HFFc6 (cell line): ENCODE measurements at regions not wholly inside any gene's neighbourhood (a gene's known extent, or its start where the extent isn't known, plus 50 kb on each side); places are given as distances from the start of the nearest gene placed in this dataset.

Experiments used
- DNase-seq: peaks from one replicate; pipeline ENCODE4 v3.0.0-alpha.2; 2018
- H3K27ac Mint-ChIP-seq: 2 replicates; pipeline ENCODE4 v1.8.0; 2020; ENCODE audit warnings: mild to moderate bottlenecking, mixed read lengths
- H3K27me3 Mint-ChIP-seq: 2 replicates; pipeline ENCODE4 v1.8.0; 2021; ENCODE audit warnings: mild to moderate bottlenecking, moderate library complexity, mixed read lengths; ENCODE audit not compliant: insufficient read depth
- H3K36me3 Mint-ChIP-seq: 2 replicates; pipeline ENCODE4 v1.8.0; 2021; ENCODE audit warnings: low read depth, mixed read lengths
- H3K4me1 Mint-ChIP-seq: 2 replicates; pipeline ENCODE4 v1.8.0; 2020; ENCODE audit warnings: low read depth, mixed read lengths
- H3K4me3 Mint-ChIP-seq: 2 replicates; pipeline ENCODE4 v1.8.0; 2020; ENCODE audit warnings: mild to moderate bottlenecking, moderate library complexity, mixed read lengths
- H3K9me3 Mint-ChIP-seq: 2 replicates; pipeline ENCODE4 v1.8.0; 2020; ENCODE audit warnings: mild to moderate bottlenecking, mixed read lengths
- TF ChIP-seq, protein P1 (sequence below): fragments of 200-600 bp; sonication (generic); IDR thresholded peaks from 2 replicates; pipeline ENCODE4 v1.5.0; 2021; ENCODE audit warnings: antibody characterized with exemption, mild to moderate bottlenecking

DNA sequence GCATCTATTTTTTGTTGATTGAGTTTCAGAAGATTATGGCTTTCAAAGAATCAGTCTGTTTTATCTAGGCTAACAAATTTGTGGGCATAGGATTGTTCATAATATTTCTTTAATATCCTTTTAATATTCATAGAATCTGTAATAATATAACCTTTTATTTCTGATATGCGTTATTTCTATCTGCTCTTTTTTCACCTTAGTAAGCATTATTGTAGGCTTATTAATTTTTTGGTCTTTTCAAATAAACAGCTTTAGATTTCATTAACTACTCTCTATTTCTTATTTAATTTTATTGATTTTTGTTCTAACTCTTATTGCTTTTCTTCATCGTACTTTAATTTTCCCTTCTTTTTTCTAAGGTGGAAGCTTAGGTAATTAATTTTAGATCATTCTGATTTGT is 1614.4 kb upstream of the DDX18 start:
- H3K27ac Mint-ChIP-seq: no peak overlapping the region
- H3K36me3 Mint-ChIP-seq: peaks cover 4% of the 10 kb centered on the region; the same call in 1 of the 2 replicates
- no peak overlapping the region for H3K4me3 Mint-ChIP-seq
- peaks cover 54% of the 10 kb centered on the region for H3K9me3 Mint-ChIP-seq
- no peaks in the 10 kb centered on the region for H3K4me1 Mint-ChIP-seq
- no peaks in the 10 kb centered on the region for H3K27me3 Mint-ChIP-seq
- TF ChIP-seq, protein P1, sequence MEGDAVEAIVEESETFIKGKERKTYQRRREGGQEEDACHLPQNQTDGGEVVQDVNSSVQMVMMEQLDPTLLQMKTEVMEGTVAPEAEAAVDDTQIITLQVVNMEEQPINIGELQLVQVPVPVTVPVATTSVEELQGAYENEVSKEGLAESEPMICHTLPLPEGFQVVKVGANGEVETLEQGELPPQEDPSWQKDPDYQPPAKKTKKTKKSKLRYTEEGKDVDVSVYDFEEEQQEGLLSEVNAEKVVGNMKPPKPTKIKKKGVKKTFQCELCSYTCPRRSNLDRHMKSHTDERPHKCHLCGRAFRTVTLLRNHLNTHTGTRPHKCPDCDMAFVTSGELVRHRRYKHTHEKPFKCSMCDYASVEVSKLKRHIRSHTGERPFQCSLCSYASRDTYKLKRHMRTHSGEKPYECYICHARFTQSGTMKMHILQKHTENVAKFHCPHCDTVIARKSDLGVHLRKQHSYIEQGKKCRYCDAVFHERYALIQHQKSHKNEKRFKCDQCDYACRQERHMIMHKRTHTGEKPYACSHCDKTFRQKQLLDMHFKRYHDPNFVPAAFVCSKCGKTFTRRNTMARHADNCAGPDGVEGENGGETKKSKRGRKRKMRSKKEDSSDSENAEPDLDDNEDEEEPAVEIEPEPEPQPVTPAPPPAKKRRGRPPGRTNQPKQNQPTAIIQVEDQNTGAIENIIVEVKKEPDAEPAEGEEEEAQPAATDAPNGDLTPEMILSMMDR: no peak
- no peak for DNase-seq

DNA sequence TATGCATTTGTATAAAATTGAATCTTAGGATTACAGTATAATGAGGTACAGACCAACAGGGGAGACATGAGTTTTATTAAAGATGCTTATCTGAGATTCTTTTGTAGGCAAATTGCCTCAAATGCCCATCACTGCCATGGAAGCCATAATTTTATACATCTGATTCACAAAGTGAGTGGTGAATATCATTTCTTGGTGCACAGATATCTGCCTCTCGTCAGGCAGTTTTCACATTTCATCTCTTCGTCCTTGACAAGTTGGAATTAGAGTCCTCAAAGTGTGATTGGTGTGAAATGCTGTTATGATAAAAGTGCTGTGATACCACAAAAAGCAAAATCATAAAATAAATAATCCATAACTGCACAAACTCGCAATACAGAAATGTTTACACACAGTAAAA is 1602.8 kb upstream of the DDX18 start:
- Mint-ChIP-seq H3K4me1 (no peaks in the 10 kb centered on the region), H3K36me3 (no peaks in the 10 kb centered on the region), H3K27ac (no peak overlapping the region), H3K4me3 (no peak overlapping the region), H3K27me3 (no peaks in the 10 kb centered on the region), H3K9me3 (peaks cover 26% of the 10 kb centered on the region)
- no peak for DNase-seq
- TF ChIP-seq, protein P1: no peak

DNA sequence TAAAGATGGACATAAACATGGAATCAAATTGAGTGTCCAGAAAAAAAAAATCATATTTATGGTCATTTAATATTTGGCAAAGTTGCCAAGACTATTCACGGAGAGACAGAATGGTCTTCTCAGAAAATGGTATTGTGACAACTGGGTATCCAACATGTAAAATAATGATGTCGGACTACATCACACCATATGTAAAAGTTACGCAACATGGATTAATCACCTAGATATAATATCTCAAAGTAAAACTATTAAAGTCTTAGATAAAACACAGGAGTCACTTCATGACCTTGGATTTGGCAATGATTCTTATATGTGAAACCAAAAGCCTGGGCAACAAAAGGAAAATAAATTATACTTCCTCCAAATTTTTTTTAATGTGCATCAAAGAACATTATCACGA is 1591.7 kb upstream of the DDX18 start:
- Mint-ChIP-seq H3K9me3 (peaks cover 32% of the 10 kb centered on the region), H3K27ac (no peak overlapping the region), H3K4me1 (no peaks in the 10 kb centered on the region), H3K4me3 (no peak overlapping the region), H3K27me3 (no peaks in the 10 kb centered on the region), H3K36me3 (no peaks in the 10 kb centered on the region)
- TF ChIP-seq, protein P1: no peak
- DNase-seq: no peak

DNA sequence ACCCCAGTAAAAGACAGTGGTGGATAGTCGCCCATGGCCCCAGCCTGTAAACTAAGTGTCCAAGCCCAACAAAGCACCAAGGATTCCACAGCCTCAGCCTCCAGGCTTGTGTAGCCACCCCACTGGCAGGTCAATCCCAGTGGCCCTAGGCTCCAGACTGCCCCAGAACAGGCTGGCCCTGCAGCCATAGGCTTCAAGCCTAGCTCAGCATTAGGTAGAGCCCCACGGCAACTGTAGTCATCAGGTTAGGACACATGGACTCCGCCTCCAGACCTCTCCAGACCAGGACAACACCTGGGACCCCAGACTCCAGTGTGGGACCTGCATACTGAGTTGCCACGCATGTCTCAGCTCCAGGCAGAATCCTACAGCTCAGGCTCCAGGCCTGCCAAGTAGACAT is 1590.6 kb upstream of the DDX18 start:
- peaks cover 41% of the 10 kb centered on the region for H3K9me3 Mint-ChIP-seq
- H3K4me1 Mint-ChIP-seq: no peaks in the 10 kb centered on the region
- no peak overlapping the region for H3K27ac Mint-ChIP-seq
- no peak for DNase-seq
- TF ChIP-seq, protein P1: no peak
- H3K27me3 Mint-ChIP-seq: no peaks in the 10 kb centered on the region
- H3K36me3 Mint-ChIP-seq: no peaks in the 10 kb centered on the region
- no peak overlapping the region for H3K4me3 Mint-ChIP-seq

DNA sequence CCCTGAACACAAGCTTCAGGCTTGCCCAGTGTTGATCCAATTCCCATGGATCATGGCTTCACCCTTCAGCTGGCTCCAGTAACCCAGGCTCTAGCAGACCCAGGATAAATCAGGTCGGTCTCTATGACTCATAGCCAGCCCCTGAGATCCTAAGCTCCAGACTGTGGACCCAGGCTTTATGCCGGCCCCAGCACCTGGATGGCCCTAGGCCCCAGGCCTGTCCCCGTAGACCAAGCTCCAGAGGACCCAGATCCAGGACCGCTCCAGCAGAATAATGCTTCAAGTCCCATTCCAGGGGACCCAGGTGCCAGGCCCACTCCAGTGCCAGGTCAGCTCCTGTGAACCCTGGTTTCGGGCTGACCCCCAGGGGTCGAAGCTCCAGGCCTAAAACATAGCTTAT is 1589.9 kb upstream of the DDX18 start:
- no peaks in the 10 kb centered on the region for H3K4me1 Mint-ChIP-seq
- H3K27me3 Mint-ChIP-seq: no peaks in the 10 kb centered on the region
- TF ChIP-seq, protein P1: no peak
- H3K36me3 Mint-ChIP-seq: no peaks in the 10 kb centered on the region
- peaks cover 45% of the 10 kb centered on the region for H3K9me3 Mint-ChIP-seq
- no peak for DNase-seq
- H3K27ac Mint-ChIP-seq: no peak overlapping the region
- no peak overlapping the region for H3K4me3 Mint-ChIP-seq

DNA sequence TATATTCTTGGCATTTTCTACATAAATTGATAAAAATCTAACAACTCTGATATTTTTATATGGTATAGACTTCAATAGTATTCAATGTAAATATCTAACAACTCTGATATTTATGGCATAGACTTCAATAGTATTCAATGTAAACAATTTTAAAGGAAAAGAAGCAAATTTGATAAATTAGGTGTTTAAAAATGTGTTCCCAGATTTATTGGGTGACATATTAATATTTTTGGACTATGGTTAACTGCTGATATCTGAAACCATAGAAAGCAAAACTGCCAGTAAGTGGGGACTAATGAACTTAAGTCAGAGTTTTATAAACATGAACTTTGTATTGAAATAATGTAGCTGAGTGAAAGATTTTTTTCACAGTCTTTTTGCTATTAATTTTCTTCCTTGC is 1576.0 kb upstream of the DDX18 start:
- Mint-ChIP-seq H3K9me3 (peaks cover 40% of the 10 kb centered on the region), H3K27ac (no peak overlapping the region), H3K4me1 (no peaks in the 10 kb centered on the region), H3K27me3 (no peaks in the 10 kb centered on the region), H3K4me3 (no peak overlapping the region), H3K36me3 (no peaks in the 10 kb centered on the region)
- DNase-seq: no peak
- TF ChIP-seq, protein P1: no peak
